ENCODE measurements at regions not wholly inside any gene's neighbourhood (a gene's known extent, or its start where the extent isn't known, plus 50 kb on each side); places are given as distances from the start of the nearest gene placed in this dataset.
A peak's percentile ranks its signal among the peaks of the same experiment; 100 is the strongest.

- Histone ChIP-seq H3K9ac (ENCODE audit: low read length) (no peak overlapping the region), H2AFZ (ENCODE audit: low read depth, low read length) (no peak overlapping the region)
Measured at GRCh38 chr2:220243571-220243970, 616.1 kb downstream of the SLC4A3 start.

DNA sequence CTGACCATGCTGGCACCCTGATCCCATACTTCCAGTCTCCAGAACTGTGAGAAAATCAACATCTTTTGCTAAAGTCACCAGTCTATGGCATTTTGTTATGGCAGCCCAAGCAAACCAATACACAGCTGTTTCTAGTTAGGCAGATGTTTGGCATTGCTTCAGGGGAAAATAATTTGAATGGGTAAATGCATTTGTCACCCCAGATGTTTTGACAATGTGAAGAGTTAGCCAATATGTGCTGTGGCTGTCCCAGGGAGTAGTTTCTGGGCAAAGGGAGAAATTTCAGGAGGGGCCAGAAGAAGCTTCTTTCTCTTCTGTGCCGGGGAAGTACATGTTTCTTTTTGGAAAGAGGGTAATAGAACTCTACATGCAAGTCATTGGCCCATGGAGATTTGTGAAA, 619.0 kb downstream of the SLC4A3 start:
- WGBS, result no CpG with 5 or more reads among the region's 1 CpG
- no peaks in the 10 kb centered on the region for H3K36me3 ChIP-seq (ENCODE audit: control insufficient read depth in 1 of 2, insufficient read depth in 2 of 2, low read depth in 1 of 2, low read length in 2 of 2)
- H3K4me2 ChIP-seq (ENCODE audit: low read length, poor library complexity, severe bottlenecking), result no peak overlapping the region
- no peak overlapping the region for H2BK120ac ChIP-seq (ENCODE audit: low read depth, low read length)
- H3K4me3 ChIP-seq (ENCODE audit: insufficient read depth in 1 of 2, low read depth in 1 of 2, low read length in 2 of 2), result no peak overlapping the region
- H2AK5ac ChIP-seq (ENCODE audit: low read length, severe bottlenecking), result no peak overlapping the region
- H3K14ac ChIP-seq (ENCODE audit: low read length in 2 of 2), result no peak overlapping the region
- H4K8ac ChIP-seq (ENCODE audit: low read length), result no peak overlapping the region
- H3K9ac ChIP-seq (ENCODE audit: low read length), result no peak overlapping the region
- no peak overlapping the region for H3K27ac ChIP-seq (ENCODE audit: low read length, poor library complexity, severe bottlenecking)
- no peak overlapping the region for H3K18ac ChIP-seq (ENCODE audit: low read depth in 1 of 2, low read length in 2 of 2)
- H3K4ac ChIP-seq (ENCODE audit: low read depth in 1 of 2, low read length in 2 of 2), result no peak overlapping the region
- H2BK5ac ChIP-seq (ENCODE audit: low read depth, low read length, poor library complexity, severe bottlenecking), result no peak overlapping the region
- H4K91ac ChIP-seq (ENCODE audit: low read length), result no peak overlapping the region
- H3K27me3 ChIP-seq (ENCODE audit: control insufficient read depth in 1 of 2, insufficient read depth in 1 of 2, low read length in 2 of 2), result no peaks in the 10 kb centered on the region
- H3K79me1 ChIP-seq (replicated peaks; ENCODE audit: low read length, poor library complexity, severe bottlenecking), result no peaks in the 10 kb centered on the region
- no peak overlapping the region for H2AFZ ChIP-seq (ENCODE audit: low read depth, low read length)
- no peaks in the 10 kb centered on the region for H3K4me1 ChIP-seq (ENCODE audit: control insufficient read depth, insufficient read depth, low read depth, low read length)
- H3K23ac ChIP-seq (ENCODE audit: low read length in 2 of 2), result no peak overlapping the region
- no peaks in the 10 kb centered on the region for H3K9me3 ChIP-seq (ENCODE audit: control insufficient read depth, low read length)
- H2BK12ac ChIP-seq (ENCODE audit: low read length in 2 of 2), result no peak overlapping the region
- DNase-seq, result no peak
- no peak overlapping the region for H2BK15ac ChIP-seq (ENCODE audit: low read depth, poor library complexity, severe bottlenecking)

More at GRCh38 chr2:220243571-220243970, 616.1 kb downstream of the SLC4A3 start:
- Histone ChIP-seq H3K27me3 (ENCODE audit: control insufficient read depth in 1 of 2, insufficient read depth in 1 of 2, low read length in 2 of 2) (no peaks in the 10 kb centered on the region), H4K91ac (ENCODE audit: low read length) (no peak overlapping the region), H3K36me3 (ENCODE audit: control insufficient read depth in 1 of 2, insufficient read depth in 2 of 2, low read depth in 1 of 2, low read length in 2 of 2) (no peaks in the 10 kb centered on the region), H3K23ac (ENCODE audit: low read length in 2 of 2) (no peak overlapping the region), H3K9me3 (ENCODE audit: control insufficient read depth, low read length) (no peaks in the 10 kb centered on the region), H4K8ac (ENCODE audit: low read length) (no peak overlapping the region), H2BK120ac (ENCODE audit: low read depth, low read length) (no peak overlapping the region), H2BK15ac (ENCODE audit: low read depth, poor library complexity, severe bottlenecking) (no peak overlapping the region), H3K14ac (ENCODE audit: low read length in 2 of 2) (no peak overlapping the region), H3K4me1 (ENCODE audit: control insufficient read depth, insufficient read depth, low read depth, low read length) (no peaks in the 10 kb centered on the region), H3K4me2 (ENCODE audit: low read length, poor library complexity, severe bottlenecking) (no peak overlapping the region), H3K4ac (ENCODE audit: low read depth in 1 of 2, low read length in 2 of 2) (no peak overlapping the region), H3K79me1 (replicated peaks; ENCODE audit: low read length, poor library complexity, severe bottlenecking) (no peaks in the 10 kb centered on the region), H2AK5ac (ENCODE audit: low read length, severe bottlenecking) (no peak overlapping the region), H2BK12ac (ENCODE audit: low read length in 2 of 2) (no peak overlapping the region), H3K27ac (ENCODE audit: low read length, poor library complexity, severe bottlenecking) (no peak overlapping the region), H3K18ac (ENCODE audit: low read depth in 1 of 2, low read length in 2 of 2) (no peak overlapping the region), H3K4me3 (ENCODE audit: insufficient read depth in 1 of 2, low read depth in 1 of 2, low read length in 2 of 2) (no peak overlapping the region), H2BK5ac (ENCODE audit: low read depth, low read length, poor library complexity, severe bottlenecking) (no peak overlapping the region)
- DNase-seq, result no peak

DNA sequence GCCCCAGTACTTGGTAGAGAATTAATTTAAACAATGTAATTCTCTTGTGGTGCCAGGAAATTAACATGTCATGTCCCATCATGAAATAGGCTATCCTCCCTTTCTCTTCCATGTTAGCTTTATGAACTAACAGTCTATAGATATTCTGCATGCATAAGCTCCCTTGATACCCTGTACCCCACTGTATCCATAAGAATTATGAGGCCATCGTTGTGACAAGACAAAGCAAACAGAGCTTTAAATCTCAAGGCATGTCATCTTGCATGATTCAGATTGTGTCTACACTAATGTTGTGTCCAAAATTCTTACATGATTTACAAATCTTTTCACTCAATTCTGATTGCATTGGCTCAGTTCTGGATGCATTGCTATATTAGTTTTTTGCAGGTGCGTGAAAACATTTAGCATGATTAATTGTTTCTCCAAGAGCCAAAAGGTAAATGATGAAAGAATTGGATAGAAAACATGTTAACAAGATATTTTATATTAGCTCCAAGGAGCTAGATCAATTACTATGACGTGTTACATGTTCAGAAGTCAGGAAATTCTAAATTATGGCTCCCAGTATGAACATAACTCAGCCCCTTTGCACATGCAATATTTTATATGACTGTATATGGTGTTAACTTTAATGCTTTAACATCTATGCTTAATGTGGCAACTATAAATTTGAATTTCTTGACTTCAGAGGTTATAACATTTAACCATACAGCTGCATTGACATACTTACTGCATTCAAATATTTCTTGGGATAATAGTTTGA, 620.3 kb downstream of the SLC4A3 start:
- H3K4ac ChIP-seq (ENCODE audit: low read depth in 1 of 2, low read length in 2 of 2), result no peak overlapping the region
- no peak overlapping the region for H3K4me2 ChIP-seq (ENCODE audit: low read length, poor library complexity, severe bottlenecking)
- H3K27ac ChIP-seq (ENCODE audit: low read length, poor library complexity, severe bottlenecking), result no peak overlapping the region
- no peaks in the 10 kb centered on the region for H3K79me1 ChIP-seq (replicated peaks; ENCODE audit: low read length, poor library complexity, severe bottlenecking)
- H3K23ac ChIP-seq (ENCODE audit: low read length in 2 of 2), result no peak overlapping the region
- H3K9me3 ChIP-seq (ENCODE audit: control insufficient read depth, low read length), result no peaks in the 10 kb centered on the region
- no peak overlapping the region for H2BK12ac ChIP-seq (ENCODE audit: low read length in 2 of 2)
- H2AK5ac ChIP-seq (ENCODE audit: low read length, severe bottlenecking), result no peak overlapping the region
- no peak overlapping the region for H2BK15ac ChIP-seq (ENCODE audit: low read depth, poor library complexity, severe bottlenecking)
- H3K36me3 ChIP-seq (ENCODE audit: control insufficient read depth in 1 of 2, insufficient read depth in 2 of 2, low read depth in 1 of 2, low read length in 2 of 2), result no peaks in the 10 kb centered on the region
- H2AFZ ChIP-seq (ENCODE audit: low read depth, low read length), result no peak overlapping the region
- no peak overlapping the region for H3K9ac ChIP-seq (ENCODE audit: low read length)
- H3K4me1 ChIP-seq (ENCODE audit: control insufficient read depth, insufficient read depth, low read depth, low read length), result no peaks in the 10 kb centered on the region
- DNase-seq, result no peak
- no peak overlapping the region for H2BK5ac ChIP-seq (ENCODE audit: low read depth, low read length, poor library complexity, severe bottlenecking)
- no peak overlapping the region for H3K14ac ChIP-seq (ENCODE audit: low read length in 2 of 2)
- H4K8ac ChIP-seq (ENCODE audit: low read length), result no peak overlapping the region
- no peak overlapping the region for H3K4me3 ChIP-seq (ENCODE audit: insufficient read depth in 1 of 2, low read depth in 1 of 2, low read length in 2 of 2)
- H2BK120ac ChIP-seq (ENCODE audit: low read depth, low read length), result no peak overlapping the region
- WGBS, result 82% methylated on average over 2 of the region's 3 CpGs
- no peaks in the 10 kb centered on the region for H3K27me3 ChIP-seq (ENCODE audit: control insufficient read depth in 1 of 2, insufficient read depth in 1 of 2, low read length in 2 of 2)
- no peak overlapping the region for H3K18ac ChIP-seq (ENCODE audit: low read depth in 1 of 2, low read length in 2 of 2)
- H4K91ac ChIP-seq (ENCODE audit: low read length), result no peak overlapping the region

GRCh38 chr2:220259662-220260061, 632.2 kb downstream of the SLC4A3 start:
- Histone ChIP-seq H3K79me1 (replicated peaks; ENCODE audit: low read length, poor library complexity, severe bottlenecking) (no peaks in the 10 kb centered on the region), H2AFZ (ENCODE audit: low read depth, low read length) (no peak overlapping the region), H2BK5ac (ENCODE audit: low read depth, low read length, poor library complexity, severe bottlenecking) (no peak overlapping the region), H3K9ac (ENCODE audit: low read length) (no peak overlapping the region), H3K14ac (ENCODE audit: low read length in 2 of 2) (no peak overlapping the region), H3K23ac (ENCODE audit: low read length in 2 of 2) (no peak overlapping the region), H3K4me2 (ENCODE audit: low read length, poor library complexity, severe bottlenecking) (no peak overlapping the region), H2AK5ac (ENCODE audit: low read length, severe bottlenecking) (no peak overlapping the region), H4K91ac (ENCODE audit: low read length) (no peak overlapping the region), H2BK15ac (ENCODE audit: low read depth, poor library complexity, severe bottlenecking) (no peak overlapping the region), H2BK12ac (ENCODE audit: low read length in 2 of 2) (no peak overlapping the region), H3K4ac (ENCODE audit: low read depth in 1 of 2, low read length in 2 of 2) (peak overlapping the region in 1 of 2 experiments; percentile 13), H3K27me3 (ENCODE audit: control insufficient read depth in 1 of 2, insufficient read depth in 1 of 2, low read length in 2 of 2) (no peaks in the 10 kb centered on the region), H3K4me3 (ENCODE audit: insufficient read depth in 1 of 2, low read depth in 1 of 2, low read length in 2 of 2) (no peak overlapping the region), H3K36me3 (ENCODE audit: control insufficient read depth in 1 of 2, insufficient read depth in 2 of 2, low read depth in 1 of 2, low read length in 2 of 2) (no peaks in the 10 kb centered on the region), H3K27ac (ENCODE audit: low read length, poor library complexity, severe bottlenecking) (no peak overlapping the region), H3K18ac (ENCODE audit: low read depth in 1 of 2, low read length in 2 of 2) (no peak overlapping the region), H2BK120ac (ENCODE audit: low read depth, low read length) (no peak overlapping the region), H4K8ac (ENCODE audit: low read length) (no peak overlapping the region), H3K9me3 (ENCODE audit: control insufficient read depth, low read length) (no peaks in the 10 kb centered on the region), H3K4me1 (ENCODE audit: control insufficient read depth, insufficient read depth, low read depth, low read length) (no peaks in the 10 kb centered on the region)
- no peak for DNase-seq
- 54% methylated on average over 2 of the region's 2 CpGs for WGBS

All from mesenchymal stem cell (in vitro differentiated cells and primary cell).